ENCODE measurements at regions not wholly inside any gene's neighbourhood (a gene's known extent, or its start where the extent isn't known, plus 50 kb on each side); places are given as distances from the start of the nearest gene placed in this dataset.
"Not testable (repeated sequence)": the region's sequence is repeated elsewhere in the genome, so short reads cannot be mapped to it uniquely, and the experiment has no call there.

DNA sequence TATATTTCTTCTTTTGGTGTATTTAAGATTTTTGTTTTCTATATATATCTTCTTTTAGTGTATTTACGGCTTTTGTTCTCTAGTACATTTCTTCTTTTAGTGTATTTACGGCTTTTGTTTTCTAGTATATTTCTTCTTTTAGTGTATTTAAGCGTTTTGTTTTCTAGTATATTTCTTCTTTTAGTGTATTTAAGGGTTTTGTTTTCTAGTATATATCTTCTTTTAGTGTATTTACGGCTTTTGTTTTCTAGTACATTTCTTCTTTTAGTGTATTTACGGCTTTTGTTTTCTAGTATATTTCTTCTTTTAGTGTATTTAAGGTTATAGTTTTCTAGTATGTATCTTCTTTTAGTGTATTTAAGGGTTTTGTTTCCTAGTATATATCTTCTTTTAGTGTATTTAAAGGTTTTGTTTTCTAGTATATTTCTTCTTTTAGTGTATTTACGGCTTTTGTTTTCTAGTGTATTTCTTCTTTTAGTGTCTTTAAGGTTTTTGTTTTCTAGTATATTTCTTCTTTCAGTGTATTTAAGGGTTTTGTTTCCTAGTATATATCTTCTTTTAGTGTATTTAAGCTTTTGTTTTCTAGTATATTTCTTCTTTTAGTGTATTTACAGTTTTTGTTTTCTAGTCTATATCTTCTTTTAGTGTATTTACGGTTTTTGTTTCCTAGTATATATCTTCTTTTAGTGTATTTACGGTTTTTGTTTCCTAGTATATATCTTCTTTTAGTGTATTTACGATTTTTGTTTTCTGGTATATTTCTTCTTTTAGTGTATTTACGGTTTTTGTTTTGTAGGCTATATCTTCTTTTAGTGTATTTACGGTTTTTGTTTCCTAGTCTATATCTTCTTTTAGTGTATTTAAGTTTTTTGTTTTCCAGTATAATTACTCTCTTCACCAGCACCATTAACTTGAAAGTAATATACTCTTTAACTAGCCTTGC, 249.4 kb downstream of the SHOX start:
- DNase-seq: not testable (repeated sequence)

DNA sequence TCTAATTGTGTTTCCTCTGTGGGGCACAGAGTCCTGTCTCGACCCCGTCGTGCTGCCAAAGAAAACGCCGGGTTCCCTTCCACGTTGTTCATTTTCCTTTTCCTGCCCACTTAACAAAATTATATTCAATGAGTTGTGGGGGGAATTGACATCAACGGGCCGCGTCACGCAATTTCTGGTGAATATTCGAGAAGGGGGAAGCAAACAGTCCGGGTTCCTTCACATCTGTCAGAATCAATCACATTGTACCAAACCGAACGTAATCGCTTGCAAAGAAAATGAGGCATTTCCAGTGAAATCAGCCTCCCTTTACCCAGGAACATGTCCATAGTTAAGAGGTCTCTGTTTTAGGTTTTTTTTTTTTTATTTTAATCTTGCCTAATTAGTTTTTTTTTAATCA, 243.5 kb downstream of the SHOX start:
- no peak for DNase-seq

DNA sequence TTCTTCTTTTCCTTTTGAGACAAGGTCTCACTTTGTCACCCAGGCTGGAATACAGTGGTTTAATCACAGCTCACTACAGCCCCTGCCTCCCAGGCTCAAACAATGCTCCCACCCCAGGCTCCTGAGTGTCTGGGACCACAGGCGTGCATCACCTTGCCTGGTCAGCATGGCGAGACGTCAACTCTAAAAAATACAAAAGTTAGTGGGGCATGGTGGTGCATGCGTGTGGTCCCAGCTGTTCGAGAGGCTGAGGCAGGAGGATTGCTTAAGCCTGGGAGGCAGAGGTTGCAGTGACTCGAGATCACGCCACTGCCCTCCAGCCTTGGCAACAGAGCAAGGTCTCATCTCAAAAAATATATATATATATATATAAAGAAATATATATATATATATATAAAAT, 242.4 kb downstream of the SHOX start:
- no peak for DNase-seq

DNA sequence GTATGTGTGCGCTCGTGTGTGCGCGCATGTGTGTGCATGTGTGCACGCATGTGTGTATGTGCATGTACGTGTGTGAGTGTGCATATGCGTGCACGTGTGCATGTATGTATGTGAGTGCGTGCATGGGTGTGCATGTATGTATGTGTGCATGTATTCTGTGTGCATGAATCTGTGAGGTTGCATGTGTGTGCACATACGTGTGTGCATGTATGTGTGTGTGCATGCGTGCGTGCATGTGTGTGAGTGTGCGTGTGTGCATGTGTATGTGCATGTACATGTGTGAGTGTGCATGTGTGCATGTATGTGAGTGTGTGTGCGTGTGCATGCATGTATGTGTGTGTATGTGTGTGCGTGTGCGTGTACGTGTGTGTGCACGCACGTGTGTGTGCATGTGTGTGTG, 241.5 kb downstream of the SHOX start:
- DNase-seq: no peak

DNA sequence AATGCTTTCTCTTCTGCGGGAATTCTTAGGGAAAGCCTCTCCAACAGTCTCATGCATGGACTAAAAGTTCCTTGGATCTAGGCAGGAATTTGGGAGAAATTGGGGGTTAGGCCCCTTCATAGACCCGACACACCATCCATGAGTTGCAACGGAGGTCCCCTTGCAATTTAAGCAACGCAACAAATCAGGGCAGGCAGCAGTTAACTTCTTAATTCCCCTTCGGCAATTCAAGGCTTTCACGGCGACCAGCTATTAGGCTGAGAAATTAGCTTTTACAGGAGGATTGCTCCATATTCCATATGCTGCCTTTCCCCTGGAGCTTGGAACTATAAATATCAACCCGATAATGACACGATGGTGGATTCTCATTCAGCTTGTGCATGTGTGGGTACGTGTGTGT, 241.0 kb downstream of the SHOX start:
- no peak for DNase-seq

DNA sequence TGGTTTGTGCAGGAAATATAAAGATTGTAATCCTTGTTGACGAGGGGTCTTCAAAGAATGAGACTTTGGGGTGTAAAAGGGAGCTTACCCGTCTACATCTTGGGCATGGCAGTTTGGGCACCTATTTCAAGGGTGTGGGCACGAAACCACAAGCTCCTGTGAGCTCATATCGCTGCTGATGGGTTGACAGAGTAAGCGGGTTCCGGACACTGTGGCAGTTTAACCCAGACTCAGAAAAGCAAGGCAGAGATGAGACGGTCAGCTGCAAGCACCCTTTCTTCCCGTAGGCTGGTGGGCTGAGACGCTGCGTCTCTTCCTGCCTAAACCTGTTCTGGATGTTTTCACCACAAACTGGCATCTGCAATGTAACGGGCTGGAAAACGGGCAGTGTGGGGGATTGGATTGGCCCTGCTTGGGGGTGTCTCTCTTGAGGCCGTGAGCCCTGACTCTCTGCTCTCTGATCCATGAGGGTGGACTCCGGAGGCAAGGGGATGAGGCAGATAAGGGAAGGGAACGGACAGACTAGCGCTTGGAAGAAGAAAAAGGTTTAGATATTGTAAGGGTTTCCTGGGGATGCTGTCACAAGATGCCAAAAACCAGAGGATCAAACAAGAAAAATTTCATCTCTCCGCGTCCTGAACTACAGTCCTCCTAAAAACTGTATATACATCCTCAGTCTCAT, 237.5 kb downstream of the SHOX start:
- no peak for DNase-seq

DNA sequence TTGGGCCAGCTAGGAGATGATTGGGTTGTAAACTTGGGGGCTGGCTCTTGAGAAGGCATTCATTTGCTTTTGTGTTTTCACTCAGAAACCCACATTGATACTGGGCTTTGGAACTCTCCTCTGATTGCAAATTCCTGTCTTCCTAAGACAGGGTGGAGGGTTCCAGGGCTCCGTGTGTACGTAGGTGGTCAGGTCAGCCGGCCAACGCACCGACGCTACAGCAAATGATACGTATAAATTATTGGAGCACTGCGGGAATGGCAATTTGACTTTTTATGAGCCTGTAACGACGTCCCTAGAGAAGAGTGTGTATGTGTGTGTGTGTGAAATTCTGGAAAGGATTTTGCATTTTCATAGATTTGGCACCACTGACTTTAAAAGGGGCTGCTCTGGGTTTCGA, 236.9 kb downstream of the SHOX start:
- no peak for DNase-seq

DNA sequence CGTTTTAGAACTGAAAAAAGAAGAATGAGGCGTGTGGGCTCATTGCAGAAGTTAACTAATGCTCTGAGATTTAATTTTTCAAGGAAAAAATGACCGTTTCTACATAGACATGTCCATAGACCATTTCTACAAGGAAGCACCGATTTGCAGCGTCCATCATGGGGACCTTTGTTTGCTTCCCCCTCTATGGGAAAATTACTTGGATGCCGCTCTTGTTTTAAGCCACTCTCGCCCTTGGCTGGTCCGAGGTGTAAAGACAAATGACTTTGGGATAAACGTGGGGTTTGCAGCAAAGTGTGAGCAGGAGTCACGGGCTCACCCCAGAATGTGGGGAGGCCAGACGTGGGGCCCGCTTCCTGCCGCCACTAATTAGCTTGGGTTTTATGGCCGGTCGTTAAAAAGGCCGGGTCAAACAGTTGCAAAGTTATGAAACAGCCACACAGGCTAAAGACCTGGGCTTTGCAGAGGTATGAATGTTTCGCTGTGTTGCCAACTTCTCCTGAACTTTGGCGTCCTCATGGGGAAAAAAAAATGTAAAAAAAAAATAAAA, 235.9 kb downstream of the SHOX start:
- DNase-seq: peak; percentile 42

DNA sequence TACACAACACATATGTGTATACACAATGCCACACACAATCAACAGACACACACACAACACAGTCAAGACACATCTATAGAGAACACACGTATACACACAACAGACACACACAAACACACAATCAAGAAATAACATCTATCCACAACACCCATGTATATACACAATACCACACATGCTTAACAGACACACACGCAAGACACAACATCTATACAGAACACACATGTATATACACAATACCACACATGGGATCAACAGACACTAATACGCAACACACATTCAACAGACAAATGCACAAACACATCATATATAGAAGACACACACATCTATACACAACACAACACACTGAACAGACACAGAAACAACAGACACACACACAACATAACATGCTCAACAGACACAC, 234.8 kb downstream of the SHOX start:
- DNase-seq: no peak

DNA sequence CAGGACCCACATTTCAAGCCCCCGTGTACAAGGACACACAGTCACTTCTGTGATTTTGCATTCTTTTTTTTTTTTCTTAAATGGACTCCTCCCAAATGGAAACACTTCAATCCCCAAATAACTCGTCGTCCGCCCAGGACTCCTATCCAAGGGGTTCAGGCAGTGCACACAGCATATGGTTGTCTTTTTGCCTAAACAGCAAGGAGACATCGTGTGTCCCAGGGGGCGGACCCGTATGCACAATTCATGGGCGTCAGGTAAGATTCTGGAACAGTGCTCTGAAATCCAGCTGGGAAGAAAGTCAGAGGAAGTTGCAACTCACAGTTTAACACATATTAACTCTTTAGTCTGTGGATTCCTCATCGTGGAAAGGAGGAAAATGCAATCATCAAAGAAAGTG, 231.3 kb downstream of the SHOX start:
- no peak for DNase-seq

DNA sequence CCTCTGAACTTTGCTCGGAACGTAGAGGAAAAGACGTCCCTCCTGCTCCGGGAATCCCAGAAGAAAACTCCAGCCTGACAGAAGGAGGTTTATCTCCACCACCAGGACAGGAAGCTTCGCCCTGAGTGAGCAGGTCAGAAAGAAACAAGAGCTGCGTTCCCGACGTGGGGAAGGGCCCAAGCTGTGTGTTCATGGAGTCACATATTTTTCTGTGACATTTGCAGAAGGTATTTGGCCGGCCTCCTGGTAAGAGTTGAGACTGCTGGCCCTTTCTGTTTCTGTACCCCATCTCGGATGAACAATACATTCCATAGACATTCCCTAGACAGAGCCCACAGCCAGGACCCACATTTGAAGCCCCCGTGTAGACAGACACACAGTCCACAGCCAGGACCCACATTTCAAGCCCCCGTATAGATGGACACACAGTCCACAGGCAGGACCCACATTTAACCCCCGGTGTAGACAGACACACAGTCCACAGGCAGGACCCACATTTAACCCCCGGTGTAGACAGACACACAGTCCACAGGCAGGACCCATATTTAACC, 230.8 kb downstream of the SHOX start:
- peak; percentile 78 for DNase-seq

DNA sequence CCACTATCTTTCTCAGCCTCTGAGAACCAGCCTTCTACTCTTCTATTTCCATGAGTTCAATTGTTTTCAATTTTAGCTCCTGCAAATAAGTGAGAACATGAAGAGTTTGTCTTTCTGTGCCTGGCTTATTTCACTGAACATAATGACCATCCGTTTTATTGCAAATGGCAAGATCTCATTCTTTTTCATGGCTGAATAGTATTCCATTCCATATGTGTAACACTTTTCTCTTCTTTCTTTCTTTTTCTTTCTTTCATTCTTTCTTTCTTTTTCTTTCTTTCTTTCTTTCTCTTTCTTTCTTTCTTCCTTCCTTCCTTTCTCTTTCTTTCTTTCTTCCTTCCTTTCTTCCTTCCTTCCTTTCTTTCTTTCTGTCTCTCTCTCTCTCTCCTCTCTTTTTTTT, 228.7 kb downstream of the SHOX start:
- DNase-seq: no peak

DNA sequence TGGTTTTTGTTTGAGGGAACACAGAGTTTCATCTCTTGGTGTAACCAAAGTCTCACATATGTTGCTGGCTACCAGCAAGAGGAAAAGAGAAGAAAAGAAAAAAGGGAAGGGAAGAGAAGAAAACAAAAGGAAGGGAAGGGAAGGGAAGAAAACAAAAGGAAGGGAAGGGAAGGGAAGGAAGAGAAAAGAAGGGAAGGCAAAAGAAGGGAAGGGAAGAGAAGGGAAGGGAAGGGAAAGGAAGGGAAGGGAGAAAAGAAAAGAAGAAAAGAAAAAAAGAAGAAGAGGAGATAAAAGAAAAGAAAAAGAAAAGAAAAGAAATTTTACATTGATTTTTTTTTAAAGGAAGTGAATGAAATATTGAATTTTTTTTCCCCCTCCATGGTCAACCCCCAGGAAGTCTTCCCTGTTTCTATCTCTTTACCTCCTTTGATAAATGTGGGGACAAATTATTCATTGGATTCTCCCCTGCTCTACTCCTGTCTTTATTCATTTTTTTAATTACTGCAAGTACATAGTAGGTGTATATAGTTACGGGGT, 228.0 kb downstream of the SHOX start:
- no peak for DNase-seq

DNA sequence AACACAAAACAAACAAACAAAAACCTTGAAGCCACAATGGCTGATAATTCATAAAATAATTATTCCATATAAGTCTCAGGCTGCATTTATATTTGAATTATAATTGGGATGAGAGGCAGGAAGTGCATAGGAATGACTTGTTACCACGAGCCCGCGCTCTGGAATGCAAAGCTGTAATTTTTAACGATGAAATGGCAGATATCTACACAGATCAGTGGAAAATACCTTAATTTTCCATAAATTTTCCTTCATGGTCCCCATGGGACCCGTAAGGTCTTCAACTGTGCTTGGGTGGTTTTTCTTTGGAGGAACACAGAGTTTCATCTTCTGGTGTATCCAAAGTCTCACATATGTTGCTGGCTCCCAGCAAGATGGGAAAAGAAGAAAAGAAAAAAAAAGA, 226.8 kb downstream of the SHOX start:
- peak; percentile 90 for DNase-seq

DNA sequence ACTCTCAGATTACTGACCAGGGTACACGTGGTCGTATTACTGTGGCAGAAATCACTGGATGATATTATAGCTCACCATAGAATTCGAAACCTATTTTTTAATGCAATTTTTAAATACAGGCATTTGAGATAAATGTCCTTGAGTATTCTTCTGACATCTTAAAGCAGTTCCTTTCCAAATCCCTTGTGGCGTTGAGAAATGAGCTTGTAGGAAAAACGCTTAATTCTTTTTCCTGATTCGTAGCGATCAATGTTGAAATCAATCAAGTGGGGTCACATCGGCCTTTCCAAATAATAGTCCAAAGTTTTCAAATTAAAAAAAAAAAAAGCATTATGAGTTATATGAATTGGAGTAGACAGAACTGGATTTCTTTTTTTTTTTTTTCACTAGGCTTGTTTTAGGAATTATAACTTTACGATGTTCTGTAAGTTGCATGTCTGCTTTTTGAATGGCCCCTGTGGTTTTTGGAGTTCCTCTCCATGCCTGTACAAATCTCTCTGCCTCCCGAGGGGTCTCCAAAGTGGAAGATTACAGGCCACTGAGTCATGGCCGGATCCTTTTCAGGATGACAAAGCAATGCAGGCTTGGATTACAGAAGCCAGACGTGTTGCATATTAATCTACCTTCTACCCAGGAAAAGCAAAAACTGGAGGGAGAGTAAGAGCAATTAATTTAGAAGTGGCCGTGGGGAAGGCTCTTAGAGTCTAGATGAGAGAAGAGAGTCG, 226.1 kb downstream of the SHOX start:
- peak; percentile 94 for DNase-seq

DNA sequence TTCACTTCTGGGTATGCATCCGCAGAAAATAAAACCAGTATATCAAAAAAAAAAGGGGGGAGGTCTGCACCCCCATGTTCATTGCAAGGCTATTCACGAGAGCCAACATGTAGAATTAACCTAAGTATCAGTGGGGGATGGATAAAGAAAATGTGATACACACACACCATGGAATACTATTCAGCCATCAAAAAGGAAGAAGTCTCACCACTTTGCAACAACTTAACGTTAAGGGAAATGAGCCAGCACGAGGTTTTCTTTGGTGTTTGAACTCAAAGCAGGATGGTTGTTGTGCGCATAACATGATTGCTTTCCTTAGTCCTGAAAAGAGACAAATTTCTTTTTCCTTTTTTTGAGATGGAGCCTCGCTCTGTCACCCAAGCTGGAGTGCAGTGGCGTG, 222.7 kb downstream of the SHOX start:
- DNase-seq: no peak

DNA sequence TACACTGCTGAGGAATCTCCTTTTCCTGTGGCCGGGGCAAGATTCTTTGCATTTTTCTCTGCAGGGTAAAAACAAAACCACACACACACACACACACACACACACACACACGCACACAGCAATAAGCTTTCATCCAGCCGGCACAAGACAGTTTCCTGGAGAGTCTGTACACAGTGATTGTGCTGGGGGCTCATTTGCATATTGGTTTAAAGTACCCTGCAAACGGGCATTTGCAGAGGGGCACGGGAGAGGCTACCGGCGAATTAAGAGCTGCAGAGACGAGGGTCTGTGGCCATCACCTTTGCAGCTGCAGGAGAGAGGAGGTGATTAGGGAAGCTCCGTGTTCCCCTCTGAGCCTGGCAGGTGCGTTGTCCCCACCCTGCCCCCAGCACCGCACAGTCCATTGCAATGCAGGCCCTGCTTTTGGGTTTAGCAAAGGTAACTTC, 219.9 kb downstream of the SHOX start:
- peak; percentile 83 for DNase-seq

DNA sequence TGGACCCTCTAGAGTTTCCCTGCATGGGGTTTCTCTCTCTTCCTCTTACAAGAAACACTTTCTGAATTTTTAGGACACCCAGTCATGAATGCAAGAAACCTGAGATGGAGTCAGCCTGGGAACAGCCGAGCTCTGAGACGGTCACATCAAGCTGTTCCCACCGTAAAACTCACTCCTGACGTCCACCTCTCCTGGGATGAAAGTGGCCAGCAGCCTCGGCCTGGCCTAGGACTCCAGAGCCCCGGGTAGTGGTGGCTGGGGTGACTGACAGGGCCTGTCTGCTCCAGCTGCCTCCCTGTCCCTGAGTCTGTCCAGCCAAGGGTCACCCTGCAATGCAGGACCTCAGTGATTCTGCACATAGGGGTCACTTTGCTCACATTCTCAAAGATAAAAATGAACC, 217.8 kb downstream of the SHOX start:
- no peak for DNase-seq

DNA sequence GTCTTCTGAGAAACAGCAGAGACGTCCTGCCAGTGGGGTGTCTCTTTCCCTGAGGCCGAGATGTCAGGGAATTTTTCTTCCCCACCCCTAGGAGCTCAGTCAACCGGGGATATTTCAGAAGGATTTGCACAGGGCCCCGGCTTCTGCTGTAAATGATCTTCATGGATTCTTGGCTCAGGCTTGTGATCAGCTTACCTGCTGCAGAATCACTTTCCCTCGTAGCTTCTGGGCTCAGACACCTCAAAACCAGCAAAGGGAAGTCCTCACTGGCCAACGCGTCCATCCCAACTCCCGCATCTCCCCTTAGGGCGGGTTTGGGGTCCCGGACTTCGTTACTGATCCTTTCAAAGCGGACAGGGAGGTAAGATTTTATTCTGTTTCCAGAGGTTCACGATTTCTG, 212.7 kb downstream of the SHOX start:
- DNase-seq: no peak

DNA sequence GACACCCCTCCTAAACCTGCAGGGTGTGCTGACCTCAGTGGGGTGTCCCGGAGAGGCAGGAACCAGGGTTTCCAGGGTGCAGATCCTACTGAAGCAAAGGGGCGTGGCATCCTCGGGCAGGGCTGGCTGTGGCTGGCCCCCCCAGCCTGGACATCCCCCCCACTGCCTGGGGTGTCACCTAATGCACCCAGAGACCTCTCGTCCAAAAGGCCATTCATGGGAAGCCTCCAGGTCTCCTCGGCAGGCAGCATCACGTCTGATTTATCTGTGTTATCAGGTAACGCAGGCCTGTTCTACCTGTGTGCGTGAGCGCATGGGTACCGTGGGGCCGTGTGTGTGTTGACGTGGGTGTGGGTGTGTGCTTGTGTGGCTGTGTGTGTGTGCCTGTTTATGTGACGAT, 210.0 kb downstream of the SHOX start:
- DNase-seq: no peak

DNA sequence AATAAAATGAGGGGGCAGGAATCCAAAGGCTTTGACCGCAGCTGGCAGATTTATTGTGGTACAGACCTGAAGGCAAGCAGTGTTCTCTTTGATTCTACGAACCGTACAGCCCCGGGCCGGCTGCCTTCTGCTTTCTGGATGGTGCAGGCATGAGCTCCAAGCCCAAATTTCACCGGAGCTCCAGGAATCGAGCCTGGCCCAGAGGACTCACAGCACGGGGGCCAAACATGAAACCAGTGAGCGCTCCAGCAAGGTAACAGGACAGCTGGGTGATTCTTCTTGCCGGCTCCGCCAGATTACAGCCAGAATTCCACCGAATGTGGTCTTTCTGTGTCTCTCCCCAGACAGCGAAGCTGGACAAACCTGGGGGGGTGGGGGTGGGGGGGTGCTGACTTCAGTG, 208.1 kb downstream of the SHOX start:
- DNase-seq: not testable (repeated sequence)

DNA sequence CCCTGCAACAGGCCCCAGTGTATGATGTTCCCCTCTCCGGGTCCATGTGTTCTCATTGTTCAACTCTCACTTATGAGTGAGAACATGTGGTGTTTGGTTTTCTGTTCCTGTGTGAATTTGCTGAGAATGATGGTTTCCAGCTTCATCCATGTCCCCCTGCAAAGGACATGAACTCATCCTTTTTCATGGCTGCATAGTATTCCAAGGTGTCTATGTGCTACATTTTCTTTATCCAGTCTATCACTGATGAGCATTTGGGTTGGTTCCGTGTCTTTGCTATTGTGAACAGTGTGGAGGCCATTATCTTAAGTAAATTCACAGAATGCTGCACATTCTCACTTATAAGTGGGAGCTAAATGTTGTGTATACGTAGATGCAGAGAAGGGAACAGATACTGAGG, 205.3 kb downstream of the SHOX start:
- DNase-seq: not testable (repeated sequence)

DNA sequence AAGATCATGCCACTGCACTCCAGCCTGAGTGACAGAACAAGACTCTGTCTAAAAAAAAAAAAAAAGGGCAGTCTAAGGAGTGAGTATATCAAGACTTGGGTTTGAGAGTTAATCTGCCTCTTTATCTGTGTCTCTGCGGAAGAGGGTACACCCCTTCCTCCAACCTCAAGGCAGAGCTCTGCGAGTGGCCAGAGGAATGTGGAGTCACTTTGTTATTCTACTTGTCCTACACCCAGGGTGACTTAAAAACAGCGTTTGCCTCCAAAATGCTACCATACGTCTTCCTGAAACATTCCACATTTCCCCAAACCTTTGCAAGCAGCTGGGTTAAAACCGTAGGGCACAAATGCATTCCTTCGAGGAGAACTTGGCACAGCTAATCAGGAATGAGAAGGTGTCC, 199.9 kb downstream of the SHOX start:
- DNase-seq: no peak

All from fibroblast of skin of right quadriceps (primary cell).